ENCODE measurements at regions not wholly inside any gene's neighbourhood (a gene's known extent, or its start where the extent isn't known, plus 50 kb on each side); places are given as distances from the start of the nearest gene placed in this dataset.
"Not testable (repeated sequence)": the region's sequence is repeated elsewhere in the genome, so short reads cannot be mapped to it uniquely, and the experiment has no call there.

DNA sequence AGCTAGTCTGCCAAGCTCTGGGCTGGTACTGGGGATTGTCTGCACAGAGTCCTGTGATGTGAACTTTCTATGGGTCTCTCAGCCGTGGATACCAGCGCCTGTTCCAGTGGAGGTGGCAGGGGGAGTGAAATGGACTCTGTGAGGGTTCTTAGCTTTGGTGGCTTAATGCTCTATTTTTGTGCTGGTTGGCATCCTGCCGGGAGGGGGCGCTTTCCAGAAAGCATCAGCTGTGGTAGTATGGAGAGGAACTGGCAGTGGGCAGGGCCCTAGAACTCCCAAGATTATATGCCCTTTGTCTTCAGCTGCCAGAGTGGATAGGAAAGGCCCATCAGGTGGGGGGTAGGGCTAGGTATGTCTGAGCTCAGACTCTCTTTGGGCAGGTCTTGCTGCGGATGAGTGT, 267.8 kb downstream of the SMARCA1 start:
- H2AFZ ChIP-seq (ENCODE audit: low read length); H3K14ac ChIP-seq (ENCODE audit: insufficient read depth, low read length); H3K9ac ChIP-seq (ENCODE audit: extremely low read depth, insufficient read length, low read length); H3K23ac ChIP-seq (ENCODE audit: insufficient read length, low read depth, low read length); H2BK20ac ChIP-seq (ENCODE audit: low read depth, low read length, poor library complexity, severe bottlenecking); H3K23me2 ChIP-seq (ENCODE audit: insufficient read length, low read depth, low read length, poor library complexity, severe bottlenecking); H4K20me1 ChIP-seq (ENCODE audit: control insufficient read depth, insufficient read depth, insufficient read length); H4K8ac ChIP-seq (replicated peaks; ENCODE audit: insufficient read length, low read depth, low read length); H3K4me1 ChIP-seq (ENCODE audit: insufficient read depth, low read length); H2AK5ac ChIP-seq (ENCODE audit: insufficient read length, low read length); H2BK15ac ChIP-seq (ENCODE audit: low read depth, low read length); H3K4me1 Mint-ChIP-seq; H3K56ac ChIP-seq (ENCODE audit: insufficient read length, low read depth, low read length); H3K9me3 ChIP-seq (ENCODE audit: control insufficient read depth, low read depth, low read length); H3K4me2 ChIP-seq (ENCODE audit: insufficient read depth, insufficient read length, low read length); H3K27ac ChIP-seq (ENCODE audit: insufficient read length, low read depth, low read length); H2BK120ac ChIP-seq (ENCODE audit: low read depth, low read length, poor library complexity, severe bottlenecking); H3K27me3 ChIP-seq (ENCODE audit: insufficient read depth, low read length); H4K91ac ChIP-seq (ENCODE audit: insufficient read length, low read depth, low read length); H3K79me2 ChIP-seq (ENCODE audit: insufficient read depth, low read length); H2BK12ac ChIP-seq (ENCODE audit: insufficient read length, low read depth, low read length); H3K27ac Mint-ChIP-seq; H3T11ph ChIP-seq (ENCODE audit: low read length); H3K4me3 Mint-ChIP-seq; H3K27me3 Mint-ChIP-seq (ENCODE audit: low read depth); H4K5ac ChIP-seq (ENCODE audit: insufficient read length, low read depth, low read length); H3K18ac ChIP-seq (ENCODE audit: insufficient read length, low read depth, low read length); H3K79me1 ChIP-seq (ENCODE audit: insufficient read depth, low read depth, low read length, poor library complexity, severe bottlenecking); H2BK5ac ChIP-seq (ENCODE audit: insufficient read length, low read length); H3K36me3 Mint-ChIP-seq (ENCODE audit: insufficient read depth in 1 of 3, low read depth in 3 of 3); H3K4ac ChIP-seq (ENCODE audit: low read depth, low read length): not testable (repeated sequence)
- WGBS (ENCODE audit: extremely low coverage, insufficient read length, low lambda C conversion rate), result no CpG with 5 or more reads among the region's 5 CpGs
- DNase-seq, result peak; percentile 54
- TF ChIP-seq, protein P1, sequence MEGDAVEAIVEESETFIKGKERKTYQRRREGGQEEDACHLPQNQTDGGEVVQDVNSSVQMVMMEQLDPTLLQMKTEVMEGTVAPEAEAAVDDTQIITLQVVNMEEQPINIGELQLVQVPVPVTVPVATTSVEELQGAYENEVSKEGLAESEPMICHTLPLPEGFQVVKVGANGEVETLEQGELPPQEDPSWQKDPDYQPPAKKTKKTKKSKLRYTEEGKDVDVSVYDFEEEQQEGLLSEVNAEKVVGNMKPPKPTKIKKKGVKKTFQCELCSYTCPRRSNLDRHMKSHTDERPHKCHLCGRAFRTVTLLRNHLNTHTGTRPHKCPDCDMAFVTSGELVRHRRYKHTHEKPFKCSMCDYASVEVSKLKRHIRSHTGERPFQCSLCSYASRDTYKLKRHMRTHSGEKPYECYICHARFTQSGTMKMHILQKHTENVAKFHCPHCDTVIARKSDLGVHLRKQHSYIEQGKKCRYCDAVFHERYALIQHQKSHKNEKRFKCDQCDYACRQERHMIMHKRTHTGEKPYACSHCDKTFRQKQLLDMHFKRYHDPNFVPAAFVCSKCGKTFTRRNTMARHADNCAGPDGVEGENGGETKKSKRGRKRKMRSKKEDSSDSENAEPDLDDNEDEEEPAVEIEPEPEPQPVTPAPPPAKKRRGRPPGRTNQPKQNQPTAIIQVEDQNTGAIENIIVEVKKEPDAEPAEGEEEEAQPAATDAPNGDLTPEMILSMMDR (conservative IDR thresholded peaks at IDR 0.05), result peak; percentile 71
- peaks cover 0 to 19% of the 10 kb centered on the region in 2 experiments; a peak in 2 of 5 replicates for H3K9me3 Mint-ChIP-seq

All from H9 (cell line).